ENCODE measurements at regions not wholly inside any gene's neighbourhood (a gene's known extent, or its start where the extent isn't known, plus 50 kb on each side); places are given as distances from the start of the nearest gene placed in this dataset.

- TF ChIP-seq CTCF (IDR thresholded peaks at IDR 0.05) (no peak), ZFX (IDR thresholded peaks at IDR 0.05; ENCODE audit: borderline replicate concordance) (no peak)
- no peak overlapping the region for H3K27ac ChIP-seq
Measured at GRCh38 chr6:121515630-121516265, 80.3 kb downstream of the GJA1 start.

DNA sequence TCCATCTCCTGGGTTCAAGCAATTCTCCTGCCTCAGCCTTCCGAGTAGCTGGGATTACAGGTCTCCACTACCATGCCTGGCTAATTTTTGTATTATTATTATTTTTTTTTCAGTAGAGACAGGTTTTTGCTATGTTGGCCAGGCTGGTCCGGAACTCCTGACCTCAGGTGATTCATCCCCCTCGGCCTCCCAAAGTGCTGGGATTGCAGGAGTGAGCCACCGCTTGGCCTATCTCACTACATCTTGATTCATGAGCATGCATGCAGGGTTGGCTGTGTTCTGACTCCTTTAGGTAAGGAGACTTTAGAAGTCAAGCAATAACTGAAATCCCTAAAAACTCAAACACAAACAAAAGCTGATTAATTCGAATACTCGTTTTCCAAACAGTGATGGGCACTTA lies 80.9 kb downstream of the GJA1 start:
- H3K27ac ChIP-seq: no peak overlapping the region
- TF ChIP-seq ZFX (IDR thresholded peaks at IDR 0.05; ENCODE audit: borderline replicate concordance): no peak
- no peak for TF ChIP-seq CTCF (IDR thresholded peaks at IDR 0.05)

DNA sequence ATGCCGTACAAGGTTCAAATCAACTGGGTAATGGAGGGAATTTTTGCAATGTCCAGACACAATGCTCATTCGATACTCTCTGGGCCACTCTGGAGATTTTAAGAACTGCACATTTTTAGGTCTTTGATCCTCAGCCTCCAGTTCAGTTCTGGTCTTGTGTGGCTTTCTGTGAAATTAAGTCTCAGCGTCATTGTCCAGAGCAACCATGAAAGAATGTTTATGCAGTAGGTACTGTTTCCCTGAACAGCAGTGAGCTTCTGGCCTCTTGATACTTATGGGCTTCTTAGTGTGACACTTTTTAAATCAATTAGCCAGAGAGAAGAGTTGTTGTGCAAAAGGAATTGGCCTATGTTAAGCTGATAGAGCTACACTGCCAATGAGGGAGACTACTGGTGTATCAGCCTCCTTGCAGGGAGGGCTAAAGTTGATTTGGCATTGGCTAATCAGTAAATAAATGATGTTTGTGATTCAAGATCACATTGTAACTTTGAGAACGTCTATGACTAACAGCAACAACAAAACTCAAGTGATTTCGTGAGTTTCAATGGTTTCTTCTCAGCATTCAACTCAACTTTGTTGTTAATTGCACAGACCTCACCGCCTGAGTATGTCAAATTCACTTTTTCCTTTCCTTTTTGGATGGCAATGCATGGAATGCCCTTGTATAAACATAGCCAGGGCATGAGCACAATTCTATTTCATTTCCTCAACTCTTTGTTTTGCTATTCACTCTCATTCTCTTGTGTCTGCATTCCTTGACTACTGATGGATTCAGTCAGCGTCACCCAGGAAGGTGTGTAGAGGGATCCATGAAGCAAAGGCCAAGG lies 85.1 kb downstream of the GJA1 start:
- no peak overlapping the region for H3K27ac ChIP-seq

GRCh38 chr6:121521164-121521555 lies 85.7 kb downstream of the GJA1 start:
- TF ChIP-seq CTCF (IDR thresholded peaks at IDR 0.05): no peak
- TF ChIP-seq ZFX (IDR thresholded peaks at IDR 0.05; ENCODE audit: borderline replicate concordance): no peak
- H3K27ac ChIP-seq: no peak overlapping the region

More for the DNA sequence above, 85.1 kb downstream of the GJA1 start:
- no peak for TF ChIP-seq CTCF (IDR thresholded peaks at IDR 0.05)
- TF ChIP-seq ZFX (IDR thresholded peaks at IDR 0.05; ENCODE audit: borderline replicate concordance): no peak

DNA sequence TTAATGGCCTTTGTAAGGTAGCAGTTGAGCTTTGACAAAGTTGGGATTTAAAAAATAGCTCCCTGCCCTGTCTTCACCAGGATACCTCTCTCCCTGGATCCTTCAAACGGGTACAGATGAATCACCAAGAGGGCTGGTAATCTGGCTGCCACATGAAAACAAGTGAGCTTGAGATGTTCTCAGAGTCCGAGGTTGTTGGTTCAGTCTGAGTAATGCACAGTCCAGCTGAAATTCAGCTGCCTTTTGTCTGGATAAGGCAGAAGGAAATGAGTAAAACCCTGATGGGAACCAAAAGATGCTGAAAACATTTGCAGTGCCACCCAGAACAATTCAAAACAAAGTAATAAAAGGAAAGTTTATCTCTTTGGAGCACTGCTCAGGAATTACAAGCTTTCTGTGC lies 86.8 kb downstream of the GJA1 start:
- TF ChIP-seq CTCF (IDR thresholded peaks at IDR 0.05) (no peak), ZFX (IDR thresholded peaks at IDR 0.05; ENCODE audit: borderline replicate concordance) (no peak)
- H3K27ac ChIP-seq: no peak overlapping the region

DNA sequence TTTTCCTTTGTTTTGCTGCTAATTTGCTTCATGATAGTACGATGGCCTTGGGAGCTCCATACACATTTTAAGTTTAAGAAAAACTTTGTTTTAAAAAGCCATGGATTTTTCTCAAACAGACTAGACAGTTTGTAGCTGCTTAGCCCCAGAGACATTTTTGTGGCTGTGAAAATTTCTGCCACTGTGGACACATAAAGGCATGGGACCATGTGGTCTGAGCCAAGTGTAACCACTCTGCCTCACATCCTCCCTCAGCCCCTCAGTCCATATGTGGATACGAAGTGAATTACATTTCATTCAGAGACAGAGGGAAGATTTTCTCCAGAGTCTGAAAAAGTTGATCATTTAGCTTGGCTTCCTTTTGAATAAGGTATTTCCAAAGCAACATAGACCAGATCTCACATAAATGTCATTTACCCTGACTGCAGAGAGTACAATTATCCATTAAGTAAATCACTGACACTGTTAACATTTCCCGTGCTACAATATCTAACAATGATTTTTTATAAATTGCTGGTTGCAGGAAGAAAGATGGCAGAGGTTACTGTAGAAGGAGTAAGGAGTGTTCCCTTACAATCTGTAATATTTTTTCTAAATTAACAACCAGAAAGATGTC lies 87.4 kb downstream of the GJA1 start:
- no peak overlapping the region for H3K27ac ChIP-seq
- TF ChIP-seq ZFX (IDR thresholded peaks at IDR 0.05; ENCODE audit: borderline replicate concordance) (no peak), CTCF (IDR thresholded peaks at IDR 0.05) (no peak)

DNA sequence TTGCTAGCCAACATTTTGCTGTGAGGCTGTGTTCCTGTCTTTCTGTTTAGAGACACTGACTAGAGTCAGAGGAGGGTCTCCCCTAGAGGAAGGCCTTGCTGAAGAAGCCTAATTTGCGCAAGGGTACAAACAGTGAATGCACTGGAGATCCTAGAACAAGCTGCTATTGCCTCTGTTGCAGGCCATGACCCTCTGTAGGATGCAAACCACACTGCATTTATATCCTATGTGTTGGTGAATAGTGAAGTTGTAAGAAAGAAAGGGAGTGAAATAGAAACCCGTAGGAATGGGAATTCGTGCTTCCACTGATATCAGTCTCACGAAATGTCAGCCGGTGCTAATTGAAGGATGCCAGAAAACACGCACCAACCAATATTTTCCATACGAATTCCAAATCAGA lies 88.2 kb downstream of the GJA1 start:
- TF ChIP-seq CTCF (IDR thresholded peaks at IDR 0.05) (no peak), ZFX (IDR thresholded peaks at IDR 0.05; ENCODE audit: borderline replicate concordance) (no peak)
- H3K27ac ChIP-seq: no peak overlapping the region
